NCI-H128 (cell line): ENCODE measurements at regions not wholly inside any gene's neighbourhood (a gene's known extent, or its start where the extent isn't known, plus 50 kb on each side); places are given as distances from the start of the nearest gene placed in this dataset.

Experiments used
- DNase-seq: peaks from one replicate; lab custom pipeline; 2025; ENCODE audit not compliant: unreplicated experiment; lab: John Stamatoyannopoulos, UW

DNA sequence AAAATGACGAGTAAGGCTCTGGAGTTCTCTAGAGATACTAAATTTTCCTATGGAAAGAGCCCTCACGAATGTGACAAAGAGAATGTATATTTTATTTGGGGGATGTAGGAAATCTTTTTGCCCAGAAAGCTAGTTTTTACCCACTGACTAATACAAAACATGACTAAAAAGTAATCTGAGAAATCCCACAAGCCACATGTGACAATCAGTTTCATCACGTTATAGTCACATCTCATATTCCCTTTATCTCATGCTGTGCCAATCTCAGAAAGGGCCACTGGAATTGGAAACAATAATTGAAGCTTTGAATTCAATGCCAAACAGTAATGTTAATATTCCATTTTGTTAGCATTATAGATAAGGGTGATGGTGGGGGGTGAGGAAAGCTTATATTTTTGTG lies 509.0 kb upstream of the GOLIM4 start:
- no peak for DNase-seq

- no peak for DNase-seq
These were observed 502.5 kb upstream of the GOLIM4 start for GRCh38 chr3:168598250-168598649.

DNA sequence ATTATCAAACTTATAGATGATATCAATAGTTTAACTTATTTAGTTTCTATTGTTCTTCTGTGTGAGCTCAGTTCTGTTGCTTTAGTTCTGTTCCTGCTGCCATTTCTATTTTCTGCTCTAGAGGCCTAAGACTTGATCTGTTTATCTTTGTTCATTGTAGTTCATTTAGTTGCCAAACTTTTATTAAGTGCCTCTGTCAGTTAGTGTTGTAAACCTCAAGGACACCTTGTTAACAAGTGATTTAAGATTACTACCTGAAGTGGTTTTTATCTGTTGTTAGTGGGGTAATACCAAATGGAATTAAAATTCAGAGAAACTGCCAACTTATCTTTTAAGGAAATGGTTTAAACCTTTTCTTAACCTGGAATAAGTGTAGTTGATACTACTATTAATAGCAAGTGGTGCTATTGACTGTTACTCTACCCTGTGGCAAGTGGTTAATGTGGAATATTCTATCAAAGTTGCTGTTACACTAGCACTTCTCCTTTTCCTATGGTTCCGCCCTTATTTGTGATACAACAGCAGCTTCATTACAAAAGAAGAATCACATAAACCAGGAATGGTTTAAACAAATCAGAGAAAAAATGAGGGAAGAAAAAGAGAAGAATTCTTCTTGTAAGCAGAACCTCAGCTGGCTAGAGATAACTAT lies 500.6 kb upstream of the GOLIM4 start:
- no peak for DNase-seq

- DNase-seq: no peak
These were observed 495.9 kb upstream of the GOLIM4 start for GRCh38 chr3:168591587-168591986.

- no peak for DNase-seq
These were observed 493.7 kb upstream of the GOLIM4 start for GRCh38 chr3:168589376-168589775.

- no peak for DNase-seq
These were observed 489.8 kb upstream of the GOLIM4 start for GRCh38 chr3:168585544-168585943.

DNA sequence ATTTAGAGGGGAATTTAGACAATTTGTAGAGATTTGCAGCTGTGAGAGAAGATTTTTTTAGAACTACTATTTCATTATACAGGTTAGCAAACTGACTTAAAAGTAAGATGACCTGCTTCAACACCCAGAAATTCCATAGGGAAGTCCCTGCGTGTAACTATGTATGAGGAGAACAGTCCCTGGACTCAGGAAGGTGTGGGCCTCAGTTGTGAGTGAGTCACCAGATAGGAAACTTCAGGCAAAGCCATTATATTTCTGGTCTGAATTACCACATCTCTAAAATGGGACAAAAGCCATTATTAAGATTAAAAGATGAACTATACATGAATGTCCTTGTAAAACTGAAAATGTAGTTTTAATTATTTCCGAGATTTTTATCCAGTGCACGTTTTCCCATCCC lies 488.3 kb upstream of the GOLIM4 start:
- no peak for DNase-seq

- DNase-seq: no peak
These were observed 486.8 kb upstream of the GOLIM4 start for GRCh38 chr3:168582503-168582902.

- DNase-seq: no peak
These were observed 486.1 kb upstream of the GOLIM4 start for GRCh38 chr3:168581771-168582225.

- no peak for DNase-seq
These were observed 483.3 kb upstream of the GOLIM4 start for GRCh38 chr3:168579010-168579409.

DNA sequence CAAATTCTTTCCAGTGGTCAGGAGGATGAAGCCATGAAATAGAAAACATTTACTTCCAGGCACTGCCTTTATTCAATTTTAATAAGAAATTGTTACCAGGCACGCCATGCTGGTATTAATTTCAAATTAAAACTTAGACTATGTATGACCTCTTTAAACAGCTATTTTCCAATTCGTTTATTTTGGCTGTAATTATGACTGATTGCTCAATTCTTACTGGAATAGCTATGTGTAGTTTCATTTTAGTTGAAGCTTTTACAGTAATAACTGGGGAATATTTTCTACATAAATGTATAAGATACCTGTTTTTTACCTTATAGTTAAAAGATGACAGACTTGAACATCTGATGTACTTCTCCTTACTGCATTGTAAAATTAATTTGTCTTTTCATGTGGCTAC lies 480.0 kb upstream of the GOLIM4 start:
- no peak for DNase-seq

DNA sequence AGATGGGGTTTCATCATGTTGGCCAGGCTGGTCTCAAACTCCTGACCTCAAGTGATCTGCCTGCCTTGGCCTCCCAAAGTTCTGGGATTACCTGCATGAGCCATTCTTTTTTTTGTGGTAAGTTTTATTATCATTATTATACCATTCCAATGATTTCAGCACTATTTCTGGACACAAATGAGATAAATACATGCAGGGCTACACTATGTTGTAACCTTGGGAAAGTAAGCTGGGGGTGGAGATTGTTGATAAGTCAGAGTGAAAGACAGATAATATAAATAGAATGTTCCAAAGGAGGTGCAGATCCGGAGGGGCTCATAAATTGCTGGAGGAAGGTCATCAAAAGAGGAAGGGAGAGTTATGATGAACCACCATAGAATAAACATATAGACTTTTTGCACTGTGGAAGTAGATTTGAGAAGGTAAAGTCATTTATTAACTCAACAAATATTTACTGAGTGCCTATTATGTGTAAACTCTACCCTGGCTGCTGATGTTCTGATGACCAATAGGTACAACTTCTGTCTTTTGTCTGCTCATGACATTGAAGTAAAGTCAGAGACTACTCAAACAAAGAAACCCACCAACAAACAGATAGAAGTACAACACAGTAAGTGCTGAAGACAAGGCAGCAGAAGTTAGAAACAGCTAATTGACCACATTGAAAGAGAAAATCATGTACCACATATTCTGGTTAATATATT lies 478.9 kb upstream of the GOLIM4 start:
- DNase-seq: no peak

- DNase-seq: no peak
These were observed 474.9 kb upstream of the GOLIM4 start for GRCh38 chr3:168570404-168571155.

- DNase-seq: no peak
These were observed 463.1 kb upstream of the GOLIM4 start for GRCh38 chr3:168558728-168559411.

- DNase-seq: no peak
These were observed 456.5 kb upstream of the GOLIM4 start for GRCh38 chr3:168552251-168552650.

DNA sequence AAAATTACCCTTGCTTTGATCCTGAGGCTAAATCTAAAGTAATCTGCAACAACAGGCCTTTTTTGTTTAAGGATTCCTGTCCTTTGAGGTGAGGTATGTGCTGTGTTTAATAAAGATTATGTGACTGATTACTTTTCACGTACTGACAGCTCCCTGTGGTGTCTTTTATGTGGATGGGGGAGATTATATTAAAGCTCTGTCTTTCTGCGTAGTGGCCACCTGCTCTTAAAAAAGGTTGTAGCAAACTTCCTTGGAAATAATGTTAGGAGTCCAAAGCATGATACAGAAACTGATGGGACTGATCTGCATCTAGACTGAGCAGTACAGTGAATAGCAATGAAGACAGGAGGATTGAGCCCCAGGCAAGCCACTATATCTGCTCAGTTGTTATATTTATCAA lies 453.0 kb upstream of the GOLIM4 start:
- no peak for DNase-seq

DNA sequence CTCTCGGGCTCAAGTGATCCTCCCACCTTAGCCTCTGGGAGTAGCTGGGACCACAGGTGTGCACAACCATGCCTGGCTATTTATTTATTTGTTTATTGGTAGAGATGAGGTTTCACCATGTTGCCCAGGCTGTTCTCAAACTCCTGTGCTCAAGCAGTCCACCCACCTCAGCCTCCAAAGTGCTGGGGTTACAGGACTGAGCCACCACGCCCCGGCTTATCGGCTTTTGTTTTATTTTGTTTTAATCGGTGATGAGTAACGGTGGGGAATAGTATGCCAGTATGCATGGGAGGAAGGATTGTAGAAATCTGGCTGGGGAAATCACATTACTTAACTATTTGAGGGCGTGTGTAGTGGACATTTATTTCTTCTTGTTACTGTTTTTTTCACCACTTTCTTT lies 451.0 kb upstream of the GOLIM4 start:
- DNase-seq: no peak

GRCh38 chr3:168545591-168545990 lies 449.9 kb upstream of the GOLIM4 start:
- no peak for DNase-seq

- DNase-seq: no peak
These were observed 448.6 kb upstream of the GOLIM4 start for GRCh38 chr3:168544097-168544957.

- no peak for DNase-seq
These were observed 445.0 kb upstream of the GOLIM4 start for GRCh38 chr3:168540726-168541125.

GRCh38 chr3:168539909-168540308 lies 444.2 kb upstream of the GOLIM4 start:
- no peak for DNase-seq
